ENCODE measurements at regions not wholly inside any gene's neighbourhood (a gene's known extent, or its start where the extent isn't known, plus 50 kb on each side); places are given as distances from the start of the nearest gene placed in this dataset.
"Not testable (repeated sequence)": the region's sequence is repeated elsewhere in the genome, so short reads cannot be mapped to it uniquely, and the experiment has no call there.

GRCh38 chr1:194843077-194843476, 1656.7 kb upstream of the B3GALT2 start:
- TF ChIP-seq GLIS3 (CRISPR knock-in tag; IDR thresholded peaks at IDR 0.05) (no peak), RARB (CRISPR knock-in tag; IDR thresholded peaks at IDR 0.05) (no peak), SNAI2 (CRISPR knock-in tag; IDR thresholded peaks at IDR 0.05) (no peak), CSDC2 (CRISPR knock-in tag; IDR thresholded peaks at IDR 0.05) (no peak)
- ATAC-seq: no peak

GRCh38 chr1:194833111-194833510, 1646.7 kb upstream of the B3GALT2 start:
- ATAC-seq: no peak
- TF ChIP-seq TCF4 (CRISPR knock-in tag; IDR thresholded peaks at IDR 0.05; ENCODE audit: borderline replicate concordance): no peak
- TF ChIP-seq CSRNP3 (CRISPR knock-in tag; IDR thresholded peaks at IDR 0.05): no peak
- no peak for TF ChIP-seq SNAI2 (CRISPR knock-in tag; IDR thresholded peaks at IDR 0.05)
- TF ChIP-seq, protein P1, sequence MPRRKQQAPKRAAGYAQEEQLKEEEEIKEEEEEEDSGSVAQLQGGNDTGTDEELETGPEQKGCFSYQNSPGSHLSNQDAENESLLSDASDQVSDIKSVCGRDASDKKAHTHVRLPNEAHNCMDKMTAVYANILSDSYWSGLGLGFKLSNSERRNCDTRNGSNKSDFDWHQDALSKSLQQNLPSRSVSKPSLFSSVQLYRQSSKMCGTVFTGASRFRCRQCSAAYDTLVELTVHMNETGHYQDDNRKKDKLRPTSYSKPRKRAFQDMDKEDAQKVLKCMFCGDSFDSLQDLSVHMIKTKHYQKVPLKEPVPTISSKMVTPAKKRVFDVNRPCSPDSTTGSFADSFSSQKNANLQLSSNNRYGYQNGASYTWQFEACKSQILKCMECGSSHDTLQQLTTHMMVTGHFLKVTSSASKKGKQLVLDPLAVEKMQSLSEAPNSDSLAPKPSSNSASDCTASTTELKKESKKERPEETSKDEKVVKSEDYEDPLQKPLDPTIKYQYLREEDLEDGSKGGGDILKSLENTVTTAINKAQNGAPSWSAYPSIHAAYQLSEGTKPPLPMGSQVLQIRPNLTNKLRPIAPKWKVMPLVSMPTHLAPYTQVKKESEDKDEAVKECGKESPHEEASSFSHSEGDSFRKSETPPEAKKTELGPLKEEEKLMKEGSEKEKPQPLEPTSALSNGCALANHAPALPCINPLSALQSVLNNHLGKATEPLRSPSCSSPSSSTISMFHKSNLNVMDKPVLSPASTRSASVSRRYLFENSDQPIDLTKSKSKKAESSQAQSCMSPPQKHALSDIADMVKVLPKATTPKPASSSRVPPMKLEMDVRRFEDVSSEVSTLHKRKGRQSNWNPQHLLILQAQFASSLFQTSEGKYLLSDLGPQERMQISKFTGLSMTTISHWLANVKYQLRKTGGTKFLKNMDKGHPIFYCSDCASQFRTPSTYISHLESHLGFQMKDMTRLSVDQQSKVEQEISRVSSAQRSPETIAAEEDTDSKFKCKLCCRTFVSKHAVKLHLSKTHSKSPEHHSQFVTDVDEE (CRISPR knock-in tag; IDR thresholded peaks at IDR 0.05): no peak
- TF ChIP-seq ZNF70 (CRISPR knock-in tag; IDR thresholded peaks at IDR 0.05): no peak
- no peak for TF ChIP-seq POU6F1 (CRISPR knock-in tag; IDR thresholded peaks at IDR 0.05; ENCODE audit: borderline replicate concordance, low read depth)
- TF ChIP-seq BACH2 (CRISPR knock-in tag; IDR thresholded peaks at IDR 0.05; ENCODE audit: borderline replicate concordance): no peak
- TF ChIP-seq ZFP30 (CRISPR knock-in tag; IDR thresholded peaks at IDR 0.05): no peak
- TF ChIP-seq TOX (CRISPR knock-in tag; IDR thresholded peaks at IDR 0.05; ENCODE audit: borderline replicate concordance): no peak
- no peak for TF ChIP-seq ZFP3 (CRISPR knock-in tag; IDR thresholded peaks at IDR 0.05)
- no peak for TF ChIP-seq ZC3H10 (CRISPR knock-in tag; IDR thresholded peaks at IDR 0.05)
- no peak for TF ChIP-seq GLIS3 (CRISPR knock-in tag; IDR thresholded peaks at IDR 0.05)
- no peak for TF ChIP-seq ZNF8 (CRISPR knock-in tag; IDR thresholded peaks at IDR 0.05)
- TF ChIP-seq ZNF565 (CRISPR knock-in tag; conservative IDR thresholded peaks at IDR 0.05; ENCODE audit: low read depth): no peak

DNA sequence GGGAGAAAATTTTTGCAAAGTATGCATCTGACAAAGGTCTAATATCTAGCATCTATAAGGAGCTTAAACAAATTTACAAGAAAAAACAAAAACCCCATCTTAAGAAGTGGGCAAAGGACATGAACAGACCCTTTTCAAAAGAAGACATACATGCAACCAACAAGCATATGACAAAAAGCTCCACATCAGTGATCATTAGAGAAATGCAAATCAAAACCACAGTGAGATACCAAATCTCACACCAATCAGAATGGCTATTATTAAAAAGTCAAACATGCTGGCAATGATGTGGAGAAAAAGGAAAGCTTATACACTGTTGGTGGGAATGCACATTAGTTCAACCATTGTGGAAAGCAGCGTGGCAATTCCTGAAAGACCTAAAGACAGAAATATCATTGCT, 1645.2 kb upstream of the B3GALT2 start:
- not testable (repeated sequence) for ATAC-seq

DNA sequence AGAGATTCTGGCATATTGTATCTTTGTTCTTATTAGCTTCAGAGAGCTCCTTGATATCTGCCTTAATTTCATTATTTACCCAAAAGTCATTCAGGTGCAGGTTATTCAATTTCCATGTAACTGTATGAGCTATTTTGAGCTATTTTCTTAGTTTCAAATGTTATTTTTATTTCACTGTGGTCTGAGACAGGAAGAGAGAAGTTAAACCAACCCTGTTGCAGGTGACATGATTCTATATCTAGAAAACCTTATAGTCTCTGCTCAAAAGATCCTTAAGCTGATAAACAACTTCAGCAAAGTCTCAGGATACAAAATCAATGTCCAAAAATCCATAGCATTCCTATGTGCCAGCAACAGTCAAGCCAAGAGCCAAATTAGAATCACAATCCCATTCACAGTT, 1644.0 kb upstream of the B3GALT2 start:
- TF ChIP-seq POU6F1 (CRISPR knock-in tag; IDR thresholded peaks at IDR 0.05; ENCODE audit: borderline replicate concordance, low read depth) (no peak), ZNF70 (CRISPR knock-in tag; IDR thresholded peaks at IDR 0.05) (no peak), ZFP3 (CRISPR knock-in tag; IDR thresholded peaks at IDR 0.05) (no peak), OSR1 (CRISPR knock-in tag; IDR thresholded peaks at IDR 0.05) (no peak), PPARA (CRISPR knock-in tag; IDR thresholded peaks at IDR 0.05; ENCODE audit: borderline replicate concordance) (no peak), RARB (CRISPR knock-in tag; IDR thresholded peaks at IDR 0.05) (no peak), GLIS3 (CRISPR knock-in tag; IDR thresholded peaks at IDR 0.05) (no peak)
- TF ChIP-seq, protein P2, sequence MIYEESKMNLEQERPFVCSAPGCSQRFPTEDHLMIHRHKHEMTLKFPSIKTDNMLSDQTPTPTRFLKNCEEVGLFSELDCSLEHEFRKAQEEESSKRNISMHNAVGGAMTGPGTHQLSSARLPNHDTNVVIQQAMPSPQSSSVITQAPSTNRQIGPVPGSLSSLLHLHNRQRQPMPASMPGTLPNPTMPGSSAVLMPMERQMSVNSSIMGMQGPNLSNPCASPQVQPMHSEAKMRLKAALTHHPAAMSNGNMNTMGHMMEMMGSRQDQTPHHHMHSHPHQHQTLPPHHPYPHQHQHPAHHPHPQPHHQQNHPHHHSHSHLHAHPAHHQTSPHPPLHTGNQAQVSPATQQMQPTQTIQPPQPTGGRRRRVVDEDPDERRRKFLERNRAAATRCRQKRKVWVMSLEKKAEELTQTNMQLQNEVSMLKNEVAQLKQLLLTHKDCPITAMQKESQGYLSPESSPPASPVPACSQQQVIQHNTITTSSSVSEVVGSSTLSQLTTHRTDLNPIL (CRISPR knock-in tag; IDR thresholded peaks at IDR 0.05; ENCODE audit: low read depth): no peak
- ATAC-seq: no peak
